GM08714 (cell line): ENCODE measurements at regions not wholly inside any gene's neighbourhood (a gene's known extent, or its start where the extent isn't known, plus 50 kb on each side); places are given as distances from the start of the nearest gene placed in this dataset.
"Not testable (repeated sequence)": the region's sequence is repeated elsewhere in the genome, so short reads cannot be mapped to it uniquely, and the experiment has no call there.

Source experiments
- H3K4me3 ChIP-seq: fragments of 200-500 bp; sonication (Bioruptor generic); 2 replicates; pipeline ENCODE4 v1.5.1; 2014; ENCODE audit warnings: mild to moderate bottlenecking, low read length, inconsistent platforms
- ZNF274 ChIP-seq: IDR thresholded peaks from 2 replicates; pipeline ENCODE4 v1.6.1; 2012; ENCODE audit warnings: mild to moderate bottlenecking, low read depth, low read length

GRCh38 chr10:89992575-89992974 lies 291.2 kb downstream of the KIF20B start:
- no peak overlapping the region for H3K4me3 ChIP-seq
- no peak for TF ChIP-seq ZNF274

GRCh38 chr10:90007226-90007625 lies 305.8 kb downstream of the KIF20B start:
- no peak for TF ChIP-seq ZNF274
- H3K4me3 ChIP-seq, result no peak overlapping the region

- not testable (repeated sequence) for H3K4me3 ChIP-seq
These were observed 309.9 kb downstream of the KIF20B start for GRCh38 chr10:90011281-90011680.

GRCh38 chr10:90018819-90019218 lies 317.4 kb downstream of the KIF20B start:
- no peak overlapping the region; the same call in 1 of the 2 replicates for H3K4me3 ChIP-seq
- TF ChIP-seq ZNF274, result no peak

- TF ChIP-seq ZNF274, result no peak
- H3K4me3 ChIP-seq, result no peak overlapping the region
These were observed 319.1 kb downstream of the KIF20B start for GRCh38 chr10:90020506-90020905.

- H3K4me3 ChIP-seq, result no peak overlapping the region
- TF ChIP-seq ZNF274, result no peak
These were observed 322.6 kb downstream of the KIF20B start for GRCh38 chr10:90023950-90024349.

GRCh38 chr10:90028312-90028711 lies 326.9 kb downstream of the KIF20B start:
- no peak for TF ChIP-seq ZNF274
- H3K4me3 ChIP-seq, result no peak overlapping the region

- H3K4me3 ChIP-seq, result no peak overlapping the region
- TF ChIP-seq ZNF274, result no peak
These were observed 330.4 kb downstream of the KIF20B start for GRCh38 chr10:90031776-90032175.

GRCh38 chr10:90032519-90032918 lies 331.1 kb downstream of the KIF20B start:
- no peak for TF ChIP-seq ZNF274
- no peak overlapping the region for H3K4me3 ChIP-seq

- not testable (repeated sequence) for H3K4me3 ChIP-seq
These were observed 333.5 kb downstream of the KIF20B start for GRCh38 chr10:90034862-90035261.

- H3K4me3 ChIP-seq, result no peak overlapping the region
- TF ChIP-seq ZNF274, result no peak
These were observed 340.2 kb downstream of the KIF20B start for GRCh38 chr10:90041585-90041984.

GRCh38 chr10:90042075-90042474 lies 340.7 kb downstream of the KIF20B start:
- no peak for TF ChIP-seq ZNF274
- H3K4me3 ChIP-seq, result no peak overlapping the region

- no peak overlapping the region for H3K4me3 ChIP-seq
- no peak for TF ChIP-seq ZNF274
These were observed 345.9 kb downstream of the KIF20B start for GRCh38 chr10:90047243-90047729.

GRCh38 chr10:90051053-90051452 lies 349.7 kb downstream of the KIF20B start:
- no peak for TF ChIP-seq ZNF274
- H3K4me3 ChIP-seq, result no peak overlapping the region

- H3K4me3 ChIP-seq, result peak overlapping the region; percentile 3; the same call in 1 of the 2 replicates
- no peak for TF ChIP-seq ZNF274
These were observed 350.1 kb downstream of the KIF20B start for GRCh38 chr10:90051474-90051873.

- no peak overlapping the region for H3K4me3 ChIP-seq
- TF ChIP-seq ZNF274, result no peak
These were observed 361.4 kb downstream of the KIF20B start for GRCh38 chr10:90062786-90063185.
